HG02798 (cell line): ENCODE measurements at regions not wholly inside any gene's neighbourhood (a gene's known extent, or its start where the extent isn't known, plus 50 kb on each side); places are given as distances from the start of the nearest gene placed in this dataset.

Experiments used
- ATAC-seq: cut with Tn5 transposase; IDR thresholded peaks from one replicate; pipeline ENCODE4 v1.9.1; 2021; ENCODE audit warnings: mild to moderate bottlenecking; ENCODE audit not compliant: unreplicated experiment, poor library complexity

GRCh38 chr16:51313198-51313597, 162.1 kb upstream of the SALL1 start:
- ATAC-seq, result no peak

DNA sequence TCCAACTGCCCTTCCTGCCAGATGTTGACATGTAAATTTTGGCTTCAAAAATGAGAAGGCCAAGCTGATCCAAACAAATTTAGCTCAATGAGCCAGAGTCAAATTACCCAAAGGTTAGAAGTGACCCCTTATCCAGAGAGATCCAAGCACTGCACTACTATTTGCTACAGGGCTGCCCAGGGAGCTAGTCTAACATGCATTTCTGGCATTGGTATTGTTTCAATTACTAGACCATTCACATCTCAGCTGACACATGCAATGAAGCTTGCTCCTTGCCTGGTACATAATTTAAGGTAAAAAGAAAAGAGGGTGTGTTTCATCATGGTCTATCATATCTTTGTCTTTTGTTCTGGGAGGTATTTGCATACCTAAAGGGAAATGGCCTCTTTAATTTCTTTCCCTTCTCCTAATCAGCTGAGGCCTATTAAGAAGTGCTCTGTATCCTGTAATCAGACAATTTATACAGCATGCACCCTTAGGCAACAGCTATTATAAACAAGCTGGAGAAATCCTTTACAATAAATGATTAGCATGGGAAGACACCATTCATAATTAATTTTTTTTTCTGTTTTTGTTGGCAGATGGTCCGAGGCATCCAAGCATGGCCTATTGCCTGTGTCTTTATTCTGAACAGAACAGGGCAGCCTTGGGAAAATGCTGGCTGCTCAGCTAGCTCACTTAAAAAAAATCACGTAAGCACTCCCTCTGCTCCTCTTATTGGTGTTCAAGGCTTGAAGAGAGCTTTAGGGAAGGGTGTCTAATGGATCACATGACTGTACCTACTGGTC, 161.5 kb upstream of the SALL1 start:
- no peak for ATAC-seq

GRCh38 chr16:51310159-51310558, 159.1 kb upstream of the SALL1 start:
- no peak for ATAC-seq

GRCh38 chr16:51306886-51307595, 156.0 kb upstream of the SALL1 start:
- no peak for ATAC-seq

GRCh38 chr16:51306116-51306515, 155.0 kb upstream of the SALL1 start:
- ATAC-seq, result no peak

- ATAC-seq, result no peak
Observed at GRCh38 chr16:51305337-51305736, 154.3 kb upstream of the SALL1 start.

DNA sequence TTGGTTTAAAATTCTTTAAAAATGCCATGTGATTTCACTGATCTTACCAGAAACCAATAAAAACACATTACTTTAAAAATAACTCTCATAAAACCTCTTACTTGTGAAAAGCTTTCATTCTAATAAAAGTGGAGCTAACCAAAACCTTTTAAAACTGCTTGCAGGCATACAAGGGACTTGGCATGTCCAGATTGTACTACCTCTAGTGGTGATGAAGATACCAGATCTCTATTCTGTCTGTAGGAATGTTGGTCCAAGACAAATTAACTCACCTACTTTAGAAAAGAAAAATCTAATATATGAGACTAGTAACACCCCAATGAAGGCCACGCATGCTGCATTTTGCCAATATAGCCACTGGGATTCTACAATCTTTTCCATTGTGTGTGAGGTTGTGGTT, 151.0 kb upstream of the SALL1 start:
- ATAC-seq, result no peak

DNA sequence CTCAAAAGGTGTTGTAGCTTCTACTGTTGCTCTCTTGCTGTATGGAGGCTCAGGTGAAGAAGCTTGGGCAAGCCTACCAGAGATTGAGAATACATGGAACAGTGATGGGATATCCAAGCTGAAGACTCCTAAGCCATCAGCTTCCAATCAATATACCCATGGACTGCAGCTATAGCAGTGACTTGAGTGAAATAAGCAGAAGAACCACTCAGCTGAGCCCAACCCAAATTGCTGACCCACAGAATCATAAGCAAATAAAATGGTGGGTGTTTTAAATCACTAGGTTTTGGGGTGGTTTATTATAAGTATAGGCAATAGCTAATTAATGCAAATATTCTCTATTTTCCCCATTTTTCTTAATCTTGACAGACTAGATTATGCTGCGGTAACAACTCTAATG, 147.7 kb upstream of the SALL1 start:
- ATAC-seq, result no peak

- no peak for ATAC-seq
Observed at GRCh38 chr16:51290442-51291285, 139.6 kb upstream of the SALL1 start.

DNA sequence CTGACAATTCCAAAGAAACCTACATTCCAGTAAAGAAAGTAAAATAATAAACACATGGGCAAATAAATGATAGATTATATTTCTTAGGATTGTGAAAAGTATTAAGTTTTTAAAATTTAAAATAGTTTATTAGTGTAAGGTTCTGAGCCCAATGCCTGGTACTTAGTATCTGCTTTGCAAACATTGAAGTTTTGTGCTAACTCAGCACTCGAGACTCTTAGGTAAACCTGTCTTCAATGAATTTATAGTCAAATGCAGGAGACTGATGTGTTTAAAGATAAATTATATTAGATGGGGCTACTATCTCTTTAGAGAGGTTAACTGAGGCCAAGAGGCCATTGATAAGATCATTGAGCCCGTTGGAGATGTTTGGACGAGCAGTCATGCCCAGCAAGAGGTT, 138.3 kb upstream of the SALL1 start:
- ATAC-seq, result no peak

- no peak for ATAC-seq
Observed at GRCh38 chr16:51287121-51287755, 136.2 kb upstream of the SALL1 start.

DNA sequence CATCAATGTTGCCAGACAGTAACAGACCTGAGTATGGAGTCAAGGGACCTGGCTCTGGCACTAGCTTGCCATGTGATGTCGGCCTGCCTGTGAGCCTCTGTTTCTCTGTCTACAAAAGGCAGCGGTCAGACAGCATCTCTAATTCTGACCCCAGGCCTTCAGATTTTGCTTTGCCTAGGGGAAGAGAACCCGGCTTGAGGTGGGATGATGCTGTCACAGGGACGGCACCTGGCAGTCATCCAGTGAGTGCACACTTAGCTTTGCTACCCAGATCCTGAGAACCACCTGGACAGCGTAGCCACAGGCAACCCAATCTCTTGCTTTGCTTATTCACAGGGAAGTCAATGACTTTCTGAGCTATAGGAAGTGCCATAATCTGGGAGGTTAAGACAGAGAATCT, 135.2 kb upstream of the SALL1 start:
- no peak for ATAC-seq

DNA sequence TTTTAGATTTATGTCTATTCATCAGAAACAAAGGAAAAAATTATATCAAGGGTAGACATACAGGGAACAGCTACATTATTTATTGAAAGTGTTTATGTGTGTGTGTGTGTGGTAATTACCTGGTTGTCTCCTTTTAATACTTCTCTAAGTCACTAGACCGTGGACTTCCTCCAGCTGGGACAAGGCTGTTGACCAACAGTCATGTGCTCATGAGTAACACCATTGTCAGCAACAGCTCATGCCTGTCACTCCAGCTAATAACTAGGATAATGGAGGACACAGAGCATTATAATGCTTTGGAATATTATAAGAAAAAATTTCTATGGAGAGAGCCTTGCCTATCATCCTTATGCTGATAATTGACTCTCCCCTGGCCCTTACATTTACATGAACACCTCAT, 125.3 kb upstream of the SALL1 start:
- no peak for ATAC-seq

DNA sequence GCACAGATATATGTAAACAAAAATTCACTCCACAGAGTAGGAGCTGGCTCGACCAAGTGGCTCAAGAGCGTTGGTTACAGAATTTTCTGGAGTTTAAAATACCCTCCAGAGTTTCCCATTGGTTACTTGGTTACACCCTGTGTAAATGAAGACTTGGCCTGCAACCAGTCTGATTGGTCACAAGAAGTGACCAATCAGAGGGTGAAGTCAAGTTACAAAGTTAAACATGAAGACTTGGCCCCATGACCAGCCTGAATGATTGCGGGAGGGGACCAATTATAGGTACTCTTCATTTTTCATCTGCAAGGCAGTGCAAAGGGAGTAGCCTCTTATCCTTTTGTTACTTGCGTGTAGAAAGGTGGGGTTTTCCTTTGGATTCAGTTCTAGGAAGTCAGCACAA, 121.3 kb upstream of the SALL1 start:
- no peak for ATAC-seq

- ATAC-seq, result no peak
Observed at GRCh38 chr16:51271156-51271701, 120.2 kb upstream of the SALL1 start.

DNA sequence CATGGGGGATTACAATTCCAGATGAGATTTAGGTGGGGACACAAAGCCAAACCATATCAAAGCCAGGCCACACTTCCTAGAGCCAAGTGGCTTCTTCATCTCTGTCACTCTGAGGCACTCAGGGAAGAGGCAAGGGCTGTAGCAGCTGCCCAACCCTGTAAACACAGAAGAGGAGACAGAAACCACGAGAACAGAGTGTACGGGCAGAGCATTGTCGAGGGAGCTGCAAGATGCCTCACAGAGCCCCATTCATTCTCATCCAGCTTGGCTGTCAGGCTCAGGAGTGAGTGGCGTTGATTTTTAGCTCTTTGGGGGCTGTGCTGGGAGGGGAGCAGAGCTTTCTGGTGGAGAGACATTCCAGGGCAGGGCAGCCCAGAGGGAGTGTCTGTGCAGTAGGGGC, 117.2 kb upstream of the SALL1 start:
- ATAC-seq, result no peak

DNA sequence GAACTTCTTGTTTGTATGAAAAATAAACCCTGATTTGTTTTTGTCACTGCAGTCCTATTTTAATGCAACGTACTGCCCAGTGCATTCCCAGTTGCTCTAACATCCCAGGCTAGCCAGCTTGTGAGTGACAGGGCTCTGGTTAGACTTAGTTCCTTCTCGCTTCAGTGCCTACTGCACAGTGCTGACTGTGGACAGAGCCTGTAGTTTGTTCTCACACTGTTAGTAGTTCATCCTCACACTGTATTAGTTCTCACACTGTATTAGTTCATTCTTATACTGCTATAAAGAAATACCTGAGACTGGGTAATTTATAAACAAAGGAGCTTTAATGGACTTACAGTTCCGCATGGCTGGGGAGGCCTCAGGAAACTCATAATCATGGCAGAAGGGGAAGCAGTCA, 116.6 kb upstream of the SALL1 start:
- no peak for ATAC-seq

DNA sequence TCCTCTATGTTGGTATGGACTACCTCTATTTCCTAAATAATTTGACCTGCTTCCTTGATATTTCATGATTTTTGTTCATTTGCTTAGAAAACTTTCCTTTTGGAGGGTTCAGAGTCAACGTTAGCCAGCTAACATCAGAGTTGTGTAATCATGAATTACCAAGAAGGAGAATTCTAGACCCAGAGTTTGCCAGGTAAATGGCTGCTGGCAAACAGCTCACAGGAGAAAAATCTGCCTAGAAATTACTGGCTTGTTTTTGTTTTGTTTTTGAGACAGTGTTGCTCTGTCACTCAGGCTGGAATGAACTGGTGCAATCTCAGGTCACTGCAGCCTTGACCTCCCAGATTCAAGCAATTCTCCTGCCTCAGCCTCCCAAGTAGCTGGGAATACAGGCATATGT, 111.4 kb upstream of the SALL1 start:
- ATAC-seq, result no peak

GRCh38 chr16:51261919-51262318, 110.8 kb upstream of the SALL1 start:
- ATAC-seq, result no peak

DNA sequence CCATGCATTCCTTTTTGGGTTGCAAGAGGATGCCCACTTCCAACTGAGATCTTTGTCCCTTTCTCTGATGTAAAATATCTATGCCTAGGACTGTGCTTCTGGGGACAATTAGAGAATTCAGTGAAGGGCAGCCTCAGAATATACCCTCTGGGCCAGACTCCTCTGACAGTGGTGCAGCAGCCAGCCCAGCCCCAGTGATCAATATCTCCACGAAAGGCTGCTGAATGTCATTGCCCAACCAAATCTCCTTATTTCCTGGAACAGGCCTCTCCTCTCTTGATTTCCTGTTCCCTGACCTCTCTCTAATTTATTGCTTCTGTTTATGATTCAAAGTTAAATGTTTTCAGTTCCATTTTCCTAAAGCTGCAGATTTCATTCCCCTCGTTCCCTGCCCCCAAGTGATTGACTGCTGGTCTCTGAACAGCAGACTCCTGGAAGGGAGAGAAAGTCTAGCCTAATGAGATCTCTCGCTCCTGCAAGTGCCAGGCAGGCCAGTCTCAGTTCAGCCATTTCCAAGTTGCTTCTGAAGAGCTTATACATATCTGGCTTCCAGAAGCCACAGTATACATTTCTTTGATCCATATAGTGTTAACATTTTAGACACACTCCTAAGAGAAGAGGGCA, 104.4 kb upstream of the SALL1 start:
- ATAC-seq, result no peak
